GM12878 (cell line): ENCODE measurements at regions not wholly inside any gene's neighbourhood (a gene's known extent, or its start where the extent isn't known, plus 50 kb on each side); places are given as distances from the start of the nearest gene placed in this dataset.

ENCODE experiments used
- ATAC-seq: fragments of 200-7000 bp; cut with Tn5 transposase; 3 replicates; pipeline ENCODE4 v1.9.1; 2020; ENCODE audit warnings: mild to moderate bottlenecking, moderate library complexity
- BruUV-seq: library from RNA; stranded (reverse); fragments of 400-500 nt; replicated peaks from 2 replicates; lab custom pipeline; 2021; lab: Mats Ljungman, UMichigan
- CTCF ChIA-PET: fragments of 300-600 bp; sonication (Branson Sonifier 250); formaldehyde crosslinking; extraction: SDS; loops from one replicate; lab custom pipeline; 2021; ENCODE audit warnings: inconsistent platforms; lab: Yijun Ruan, JAX
- POLR2A ChIA-PET: fragments of 350-600 bp; formaldehyde crosslinking; extraction: SDS; loops from one replicate; lab custom pipeline; 2021; ENCODE audit warnings: inconsistent platforms; lab: Charles Lee
- RAD21 ChIA-PET: fragments of 300-600 bp; sonication (Branson Sonifier 250); formaldehyde crosslinking; loops from one replicate; lab custom pipeline; 2023; ENCODE audit warnings: antibody characterized with exemption; ENCODE audit not compliant: unreplicated experiment; lab: Charles Lee
- SMC1A ChIA-PET: fragments of 300-600 bp; sonication (Branson Sonifier 250); formaldehyde crosslinking; loops from one replicate; lab custom pipeline; 2023; ENCODE audit not compliant: unreplicated experiment, uncharacterized antibody; lab: Charles Lee
- DNase-seq: peaks from one replicate; pipeline ENCODE4 v3.0.0-alpha.2; 2011; ENCODE audit warnings: low read depth, low spot score
- FAIRE-seq: peaks from 3 replicates; lab custom pipeline; 2011; peaks lifted over from hg19 to GRCh38; lab: Jason Lieb, UNC
- H2AFZ ChIP-seq: 2 replicates; pipeline ENCODE4 v1.6.0; 2011; ENCODE audit warnings: low read depth, low read length, control low read depth; ENCODE audit not compliant: control insufficient read depth
- H3K27ac ChIP-seq: 2 replicates; pipeline ENCODE4 v1.5.1; 2011; ENCODE audit warnings: control low read depth; ENCODE audit not compliant: control insufficient read depth, insufficient read depth
- H3K27me3 ChIP-seq, 2 experiments: replicated peaks in 1 of 2; 2 replicates each; pipeline versions ENCODE4 v1.6.0 to v1.6.1; 2011; ENCODE audit warnings: low read length in 1 of 2; ENCODE audit not compliant: control insufficient read depth in 2 of 2, insufficient read depth in 2 of 2
- H3K36me3 ChIP-seq, 2 experiments: 2 replicates each; pipeline ENCODE4 v1.5.1; 2011; ENCODE audit warnings: low read length in 1 of 2; ENCODE audit not compliant: control insufficient read depth in 2 of 2, insufficient read depth in 2 of 2
- H3K4me1 ChIP-seq: 2 replicates; pipeline ENCODE4 v1.6.1; 2011; ENCODE audit warnings: mild to moderate bottlenecking, low read length, moderate library complexity, mixed read lengths; ENCODE audit not compliant: control insufficient read depth, insufficient read depth
- H3K4me2 ChIP-seq: 2 replicates; pipeline ENCODE4 v1.6.0; 2011; ENCODE audit warnings: control low read depth; ENCODE audit not compliant: control insufficient read depth, insufficient read depth
- H3K4me3 ChIP-seq: fragments of 200-600 bp; sonication (generic); 2 replicates; pipeline ENCODE4 v1.5.1; 2016
- H3K79me2 ChIP-seq: 2 replicates; pipeline ENCODE4 v1.6.0; 2011; ENCODE audit warnings: low read length; ENCODE audit not compliant: control insufficient read depth, insufficient read depth
- H3K9ac ChIP-seq: 2 replicates; pipeline ENCODE4 v1.8.0; 2011; ENCODE audit warnings: low read length, control low read depth, mixed read lengths; ENCODE audit not compliant: control insufficient read depth, insufficient read depth
- H3K9me3 ChIP-seq: replicated peaks from 3 replicates; pipeline ENCODE4 v1.5.1; 2011; ENCODE audit warnings: mild to moderate bottlenecking, low read length; ENCODE audit not compliant: control insufficient read depth, insufficient read depth
- H4K20me1 ChIP-seq: 2 replicates; pipeline ENCODE4 v1.6.0; 2011; ENCODE audit not compliant: control insufficient read depth, insufficient read depth
- BCL11A ChIP-seq: IDR thresholded peaks from 2 replicates; pipeline ENCODE4 v1.6.1; 2011; ENCODE audit warnings: low read depth, low read length
- HDAC2 ChIP-seq: fragments of 200-600 bp; sonication (generic); IDR thresholded peaks from 2 replicates; pipeline ENCODE4 v1.6.1; 2017
- NFYB ChIP-seq: IDR thresholded peaks from 2 replicates; pipeline ENCODE4 v1.6.1; 2011; ENCODE audit warnings: low read depth, mild to moderate bottlenecking, low read length, improper control_type of control experiment, moderate library complexity; ENCODE audit not compliant: insufficient read depth
- SP1 ChIP-seq: IDR thresholded peaks from one replicate; pipeline ENCODE4 v1.6.1; 2011; ENCODE audit warnings: low read depth, low read length
- TCF3 ChIP-seq: IDR thresholded peaks from 2 replicates; pipeline ENCODE4 v1.6.1; 2012; ENCODE audit warnings: low read depth, mild to moderate bottlenecking, low read length, borderline replicate concordance; ENCODE audit not compliant: insufficient read depth
- YBX1 ChIP-seq: fragments of 450-650 bp; IDR thresholded peaks from 2 replicates; pipeline ENCODE4 v1.6.1; 2016; ENCODE audit warnings: antibody characterized with exemption
- WGBS: methylation state at CpG from one replicate; pipeline ENCODE4 v1.1.6; 2016; ENCODE audit warnings: low lambda C conversion rate; ENCODE audit not compliant: insufficient replicate concordance, insufficient coverage; ENCODE audit errors: missing lambda C conversion rate; 5-methylcytosine and 5-hydroxymethylcytosine counted together
- in situ Hi-C: fragments of 300-500 bp; cut with MboI; formaldehyde crosslinking; loops from 9 replicates; pipeline ENCODE4 v1.14.3; 2018; ENCODE audit warnings: mixed read lengths
- intact Hi-C: fragments of 100-400 bp; cut with micrococcal nuclease; formaldehyde crosslinking; loops from one replicate; pipeline ENCODE4 v1.14.2; 2022; ENCODE audit not compliant: unreplicated experiment
- TF ChIP-seq, protein P1 (sequence below): fragments of 150-350 bp; IDR thresholded peaks from 2 replicates; pipeline ENCODE4 v1.6.1; 2014; ENCODE audit warnings: mild to moderate bottlenecking, low read depth, low read length
- TF ChIP-seq, protein P2 (sequence below): fragments of 450-650 bp; formaldehyde crosslinking; IDR thresholded peaks from 2 replicates; pipeline ENCODE4 v1.4.0; 2022; ENCODE audit warnings: mild to moderate bottlenecking, moderate library complexity
- TF ChIP-seq, protein P3 (sequence below), 3 experiments: IDR thresholded peaks in 2 of 3; conservative IDR thresholded peaks in 1 of 3; 2 replicates each; pipeline ENCODE4 v1.5.1; 2011; ENCODE audit warnings: low read depth in 3 of 3, low read length in 3 of 3, mild to moderate bottlenecking in 3 of 3, control low read depth in 2 of 3, moderate library complexity in 2 of 3, inconsistent platforms in 1 of 3, mixed read lengths in 1 of 3; ENCODE audit not compliant: control insufficient read depth in 2 of 3, insufficient read depth in 1 of 3; ENCODE audit errors: extremely low read depth in 1 of 3

DNA sequence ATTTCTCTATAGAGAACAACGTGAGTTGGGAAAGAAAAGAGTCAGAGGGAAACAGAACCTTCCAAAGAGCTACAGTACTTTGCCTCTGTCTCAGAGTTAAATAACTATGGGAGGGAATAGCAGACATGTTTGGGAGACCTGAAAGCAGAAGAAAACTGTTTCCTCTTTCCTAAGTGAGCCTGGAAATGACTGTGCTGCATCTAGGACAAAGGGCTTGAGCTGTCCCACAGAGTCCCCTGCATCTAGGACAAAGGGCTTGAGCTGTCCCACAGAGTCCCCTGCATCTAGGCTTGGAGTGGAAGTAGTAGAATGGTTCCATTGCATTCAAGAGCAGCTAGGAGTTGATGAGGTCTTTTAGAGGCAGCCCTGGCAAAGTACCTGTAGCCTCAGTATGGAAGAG, 149.7 kb downstream of the DKK1 start:
- no peak for DNase-seq
- ChIA-PET CTCF (interaction anchor here (1.2 to 2.4 kb wide), 2 partner anchors 20 to 26 kb away, joined by 3 to 8 read pairs; no protein-coding TSS in a partner anchor), RAD21 (no interaction called here), SMC1A (interaction anchor here (1.1 kb wide), 1 partner anchor 28 kb away, joined by 4 read pairs; no protein-coding TSS in a partner anchor), POLR2A (no interaction called here)
- ATAC-seq, result no peak
- intact Hi-C loops (no loop called here), in situ Hi-C loops (no loop called here)
- 5% methylated on average over 1 of the region's 1 CpG for WGBS
- Histone ChIP-seq H3K4me2 (no peak overlapping the region), H3K36me3 (no peaks in the 10 kb centered on the region), H3K9ac (no peak overlapping the region), H3K9me3 (no peaks in the 10 kb centered on the region), H3K79me2 (no peaks in the 10 kb centered on the region), H3K4me3 (no peak overlapping the region), H4K20me1 (no peaks in the 10 kb centered on the region), H3K4me1 (no peaks in the 10 kb centered on the region), H3K27me3 (no peaks in the 10 kb centered on the region), H3K27ac (no peak overlapping the region), H2AFZ (no peak overlapping the region)
- BruUV-seq, result no TSS peak
- no peak for FAIRE-seq
- TF ChIP-seq HDAC2 (no peak), BCL11A (no peak)

DNA sequence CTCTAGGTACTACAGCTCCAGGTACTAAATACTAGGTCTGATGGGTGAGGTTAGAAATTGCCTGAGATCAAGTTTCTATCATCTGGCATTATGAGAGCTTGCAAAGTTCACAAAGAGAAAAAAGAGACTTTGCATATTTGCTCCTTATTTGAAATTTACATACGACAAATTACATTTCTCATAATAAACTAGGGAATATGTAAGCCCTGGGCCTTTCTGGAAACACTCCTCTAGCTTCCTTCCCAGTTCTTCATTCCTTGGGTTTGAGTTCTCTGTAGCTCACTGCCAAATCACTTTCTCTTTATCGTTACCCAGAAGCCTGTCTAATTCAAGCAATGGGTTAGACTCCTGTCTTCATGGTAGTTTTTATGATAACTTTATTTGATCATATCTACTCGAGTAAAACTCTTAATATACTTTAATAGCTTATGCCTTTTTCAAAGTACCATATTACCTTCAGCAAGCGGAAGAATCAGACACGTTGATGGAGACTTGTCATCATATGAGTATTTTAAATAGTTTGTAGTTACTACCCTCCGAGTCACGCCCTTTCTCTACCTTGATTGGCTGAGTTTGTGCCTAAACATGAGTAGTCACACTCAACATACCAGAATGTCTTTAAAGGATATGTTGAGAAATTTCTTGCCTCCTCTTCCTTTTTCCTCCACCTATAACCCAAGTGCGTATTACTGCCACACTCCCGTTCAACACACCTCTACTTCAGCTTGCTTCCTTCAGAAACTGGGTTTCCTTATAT, 150.5 kb downstream of the DKK1 start:
- RAD21 ChIA-PET, result no interaction called here
- SMC1A ChIA-PET, result interaction anchor here (1.1 to 1.2 kb wide), 2 partner anchors 9 to 28 kb away, joined by 4 to 5 read pairs; no protein-coding TSS in a partner anchor
- DNase-seq (no peak), ATAC-seq (no peak), FAIRE-seq (no peak)
- in situ Hi-C loops, result no loop called here
- Histone ChIP-seq H3K79me2 (no peaks in the 10 kb centered on the region), H3K4me2 (no peak overlapping the region), H3K4me1 (no peaks in the 10 kb centered on the region), H2AFZ (no peak overlapping the region), H3K27me3 (no peaks in the 10 kb centered on the region), H3K9me3 (no peaks in the 10 kb centered on the region), H3K36me3 (no peaks in the 10 kb centered on the region), H3K27ac (no peak overlapping the region), H3K9ac (no peak overlapping the region), H4K20me1 (no peaks in the 10 kb centered on the region), H3K4me3 (no peak overlapping the region)
- WGBS, result 25% methylated on average over 9 of the region's 9 CpGs
- CTCF ChIA-PET, result interaction anchor here (1.2 to 2.4 kb wide), 2 partner anchors 25 to 157 kb away, joined by 3 to 8 read pairs; no protein-coding TSS in a partner anchor
- POLR2A ChIA-PET, result no interaction called here
- no TSS peak for BruUV-seq
- intact Hi-C loops, result no loop called here
- TF ChIP-seq SP1 (no peak), TCF3 (no peak), NFYB (no peak), YBX1 (no peak)
- TF ChIP-seq, protein P1, sequence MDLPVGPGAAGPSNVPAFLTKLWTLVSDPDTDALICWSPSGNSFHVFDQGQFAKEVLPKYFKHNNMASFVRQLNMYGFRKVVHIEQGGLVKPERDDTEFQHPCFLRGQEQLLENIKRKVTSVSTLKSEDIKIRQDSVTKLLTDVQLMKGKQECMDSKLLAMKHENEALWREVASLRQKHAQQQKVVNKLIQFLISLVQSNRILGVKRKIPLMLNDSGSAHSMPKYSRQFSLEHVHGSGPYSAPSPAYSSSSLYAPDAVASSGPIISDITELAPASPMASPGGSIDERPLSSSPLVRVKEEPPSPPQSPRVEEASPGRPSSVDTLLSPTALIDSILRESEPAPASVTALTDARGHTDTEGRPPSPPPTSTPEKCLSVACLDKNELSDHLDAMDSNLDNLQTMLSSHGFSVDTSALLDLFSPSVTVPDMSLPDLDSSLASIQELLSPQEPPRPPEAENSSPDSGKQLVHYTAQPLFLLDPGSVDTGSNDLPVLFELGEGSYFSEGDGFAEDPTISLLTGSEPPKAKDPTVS, result no peak
- TF ChIP-seq, protein P2, sequence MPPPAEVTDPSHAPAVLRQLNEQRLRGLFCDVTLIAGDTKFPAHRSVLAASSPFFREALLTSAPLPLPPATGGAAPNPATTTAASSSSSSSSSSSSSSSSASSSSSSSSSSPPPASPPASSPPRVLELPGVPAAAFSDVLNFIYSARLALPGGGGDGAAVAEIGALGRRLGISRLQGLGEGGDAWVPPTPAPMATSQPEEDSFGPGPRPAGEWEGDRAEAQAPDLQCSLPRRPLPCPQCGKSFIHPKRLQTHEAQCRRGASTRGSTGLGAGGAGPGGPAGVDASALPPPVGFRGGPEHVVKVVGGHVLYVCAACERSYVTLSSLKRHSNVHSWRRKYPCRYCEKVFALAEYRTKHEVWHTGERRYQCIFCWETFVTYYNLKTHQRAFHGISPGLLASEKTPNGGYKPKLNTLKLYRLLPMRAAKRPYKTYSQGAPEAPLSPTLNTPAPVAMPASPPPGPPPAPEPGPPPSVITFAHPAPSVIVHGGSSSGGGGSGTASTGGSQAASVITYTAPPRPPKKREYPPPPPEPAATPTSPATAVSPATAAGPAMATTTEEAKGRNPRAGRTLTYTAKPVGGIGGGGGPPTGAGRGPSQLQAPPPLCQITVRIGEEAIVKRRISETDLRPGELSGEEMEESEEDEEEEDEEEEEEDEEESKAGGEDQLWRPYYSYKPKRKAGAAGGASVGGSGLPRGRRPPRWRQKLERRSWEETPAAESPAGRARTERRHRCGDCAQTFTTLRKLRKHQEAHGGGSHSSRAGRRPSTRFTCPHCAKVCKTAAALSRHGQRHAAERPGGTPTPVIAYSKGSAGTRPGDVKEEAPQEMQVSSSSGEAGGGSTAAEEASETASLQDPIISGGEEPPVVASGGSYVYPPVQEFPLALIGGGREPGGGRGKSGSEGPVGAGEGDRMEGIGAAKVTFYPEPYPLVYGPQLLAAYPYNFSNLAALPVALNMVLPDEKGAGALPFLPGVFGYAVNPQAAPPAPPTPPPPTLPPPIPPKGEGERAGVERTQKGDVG, result no peak
- TF ChIP-seq, protein P3, sequence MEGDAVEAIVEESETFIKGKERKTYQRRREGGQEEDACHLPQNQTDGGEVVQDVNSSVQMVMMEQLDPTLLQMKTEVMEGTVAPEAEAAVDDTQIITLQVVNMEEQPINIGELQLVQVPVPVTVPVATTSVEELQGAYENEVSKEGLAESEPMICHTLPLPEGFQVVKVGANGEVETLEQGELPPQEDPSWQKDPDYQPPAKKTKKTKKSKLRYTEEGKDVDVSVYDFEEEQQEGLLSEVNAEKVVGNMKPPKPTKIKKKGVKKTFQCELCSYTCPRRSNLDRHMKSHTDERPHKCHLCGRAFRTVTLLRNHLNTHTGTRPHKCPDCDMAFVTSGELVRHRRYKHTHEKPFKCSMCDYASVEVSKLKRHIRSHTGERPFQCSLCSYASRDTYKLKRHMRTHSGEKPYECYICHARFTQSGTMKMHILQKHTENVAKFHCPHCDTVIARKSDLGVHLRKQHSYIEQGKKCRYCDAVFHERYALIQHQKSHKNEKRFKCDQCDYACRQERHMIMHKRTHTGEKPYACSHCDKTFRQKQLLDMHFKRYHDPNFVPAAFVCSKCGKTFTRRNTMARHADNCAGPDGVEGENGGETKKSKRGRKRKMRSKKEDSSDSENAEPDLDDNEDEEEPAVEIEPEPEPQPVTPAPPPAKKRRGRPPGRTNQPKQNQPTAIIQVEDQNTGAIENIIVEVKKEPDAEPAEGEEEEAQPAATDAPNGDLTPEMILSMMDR (IDR thresholded peaks at IDR 0.05 in 2 of 3, conservative IDR thresholded peaks at IDR 0.05 in 1 of 3; ENCODE audit: control insufficient read depth in 2 of 3, extremely low read depth in 1 of 3, insufficient read depth in 1 of 3, low read depth in 3 of 3, low read length in 3 of 3), result no peak
